Ovary (tissue), 7 donors: ENCODE measurements at regions not wholly inside any gene's neighbourhood (a gene's known extent, or its start where the extent isn't known, plus 50 kb on each side); places are given as distances from the start of the nearest gene placed in this dataset.

Experiments
- DNase-seq, 5 donors: peaks; one replicate each; pipeline ENCODE4 v3.0.0-alpha.2; 2019 to 2020
- H3K27ac ChIP-seq, 2 donors: fragments of 200-600 bp; one replicate each; pipeline versions ENCODE4 v1.5.1 to v1.8.0; 2019 to 2022
- H3K27me3 ChIP-seq: fragments of 200-600 bp; one replicate; pipeline ENCODE4 v1.8.0; 2022
- H3K36me3 ChIP-seq: fragments of 200-600 bp; sonication (generic); one replicate; pipeline ENCODE4 v1.5.1; 2019
- H3K4me1 ChIP-seq: one replicate; pipeline ENCODE4 v1.8.1; 2013; ENCODE audit warnings: mild to moderate bottlenecking, moderate library complexity; ENCODE audit not compliant: insufficient read depth
- H3K4me3 ChIP-seq: fragments of 200-600 bp; sonication (generic); one replicate; pipeline ENCODE4 v1.5.1; 2017
- H3K9me3 ChIP-seq, 2 donors: fragments of 200-600 bp in 1 of 2; sonication (generic) in 1 of 2; one replicate each; pipeline versions ENCODE4 v1.5.1 to v1.8.1; 2013 to 2019; ENCODE audit warnings: mild to moderate bottlenecking in 1 of 2, moderate library complexity in 1 of 2
- EP300 ChIP-seq: sonication (generic); formaldehyde crosslinking; IDR thresholded peaks from one replicate; pipeline ENCODE4 v1.6.1; 2017; ENCODE audit warnings: antibody characterized with exemption
- POLR2A ChIP-seq: fragments of 450-650 bp; IDR thresholded peaks from one replicate; pipeline ENCODE4 v1.6.1; 2017; ENCODE audit warnings: antibody characterized with exemption, mild to moderate bottlenecking, moderate library complexity
- WGBS, 3 donors: extraction: QIAGEN DNeasy Blood & Tissue Kit in 1 of 3; methylation state at CpG; one replicate each; pipeline versions ENCODE4 v1.1.5 to v1.1.7; 2013 to 2017; 5-methylcytosine and 5-hydroxymethylcytosine counted together
- intact Hi-C, 4 donors: fragments of 100-400 bp; cut with DNase I; formaldehyde crosslinking; loops; one replicate each; pipeline versions ENCODE4 v1.11.0 to v1.15.1; 2022 to 2023
- TF ChIP-seq, protein P1 (sequence below), 3 donors: fragments of 450-650 bp in 2 of 3; fragments of 200-600 bp in 1 of 3; IDR thresholded peaks; one replicate each; pipeline versions ENCODE4 v1.5.1 to v1.8.0; 2016 to 2022; ENCODE audit warnings: antibody characterized with exemption in 3 of 3, mild to moderate bottlenecking in 1 of 3
- donor health status: DM: no; HTN: no; CAD: no; lungs with moderate emphysema.
- donor health status: DM: no; HTN: no; CAD: no.
- donor health status: Bipolar disorder and iron deficiency.
- donor health status: DM: no; HTN: no; CAD: no.
- donor health status: DM: yes; HTN: yes; CAD: no.

- H3K9me3 ChIP-seq = no peaks in the 10 kb centered on the region
- H3K27ac ChIP-seq = no peak overlapping the region
- no peak overlapping the region for H3K4me3 ChIP-seq
- 87 to 94% (median 91%) methylated on average over 10 to 11 of the region's 11 CpGs for WGBS, 3 donors
- no peak for TF ChIP-seq EP300
- TF ChIP-seq, protein P1, sequence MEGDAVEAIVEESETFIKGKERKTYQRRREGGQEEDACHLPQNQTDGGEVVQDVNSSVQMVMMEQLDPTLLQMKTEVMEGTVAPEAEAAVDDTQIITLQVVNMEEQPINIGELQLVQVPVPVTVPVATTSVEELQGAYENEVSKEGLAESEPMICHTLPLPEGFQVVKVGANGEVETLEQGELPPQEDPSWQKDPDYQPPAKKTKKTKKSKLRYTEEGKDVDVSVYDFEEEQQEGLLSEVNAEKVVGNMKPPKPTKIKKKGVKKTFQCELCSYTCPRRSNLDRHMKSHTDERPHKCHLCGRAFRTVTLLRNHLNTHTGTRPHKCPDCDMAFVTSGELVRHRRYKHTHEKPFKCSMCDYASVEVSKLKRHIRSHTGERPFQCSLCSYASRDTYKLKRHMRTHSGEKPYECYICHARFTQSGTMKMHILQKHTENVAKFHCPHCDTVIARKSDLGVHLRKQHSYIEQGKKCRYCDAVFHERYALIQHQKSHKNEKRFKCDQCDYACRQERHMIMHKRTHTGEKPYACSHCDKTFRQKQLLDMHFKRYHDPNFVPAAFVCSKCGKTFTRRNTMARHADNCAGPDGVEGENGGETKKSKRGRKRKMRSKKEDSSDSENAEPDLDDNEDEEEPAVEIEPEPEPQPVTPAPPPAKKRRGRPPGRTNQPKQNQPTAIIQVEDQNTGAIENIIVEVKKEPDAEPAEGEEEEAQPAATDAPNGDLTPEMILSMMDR (IDR thresholded peaks at IDR 0.05) = no peak
- no peak for TF ChIP-seq POLR2A
- intact Hi-C loops = no loop called here
- no peaks in the 10 kb centered on the region for H3K27me3 ChIP-seq
- DNase-seq = no peak
- H3K4me1 ChIP-seq = no peaks in the 10 kb centered on the region
- H3K36me3 ChIP-seq = no peaks in the 10 kb centered on the region
Measured at GRCh38 chr12:42707312-42708226, 118.0 kb upstream of the PRICKLE1 start.

- Histone ChIP-seq H3K27me3 (no peaks in the 10 kb centered on the region), H3K4me1 (no peaks in the 10 kb centered on the region), H3K36me3 (no peaks in the 10 kb centered on the region), H3K9me3 (no peaks in the 10 kb centered on the region), H3K27ac (no peak overlapping the region), H3K4me3 (no peak overlapping the region)
- no peak for DNase-seq
- intact Hi-C loops = no loop called here
- TF ChIP-seq POLR2A = no peak
- TF ChIP-seq EP300 = no peak
- TF ChIP-seq, protein P1 (IDR thresholded peaks at IDR 0.05) = no peak
- WGBS, 3 donors = 35 to 58% (median 47%) methylated on average over 1 of the region's 1 CpG
Measured at GRCh38 chr12:42706321-42706720, 116.8 kb upstream of the PRICKLE1 start.

DNA sequence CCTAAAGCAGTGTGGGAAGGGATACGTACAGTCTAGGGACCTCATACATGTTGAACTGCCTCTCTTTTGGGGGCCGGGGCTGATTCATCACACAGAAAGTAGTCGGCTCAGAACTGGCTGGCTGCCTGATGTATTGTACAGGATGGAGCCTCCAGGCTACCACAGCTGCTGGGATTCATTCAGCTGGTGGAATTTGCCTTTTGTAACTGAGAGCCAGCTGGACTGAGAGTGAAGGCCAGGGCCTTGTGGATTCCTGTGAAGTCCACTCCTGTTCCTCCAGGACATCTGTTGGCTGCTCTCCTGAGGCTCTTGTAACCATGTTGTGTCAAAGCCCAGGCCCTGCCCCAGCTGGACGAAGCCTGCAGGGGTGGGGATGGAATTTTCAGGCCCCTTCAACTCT is 116.3 kb upstream of the PRICKLE1 start:
- peak; percentile 73 to 90 (median 79) for DNase-seq
- H3K9me3 ChIP-seq = no peaks in the 10 kb centered on the region
- H3K4me3 ChIP-seq = no peak overlapping the region
- intact Hi-C loops = no loop called here
- no peaks in the 10 kb centered on the region for H3K27me3 ChIP-seq
- H3K36me3 ChIP-seq = no peaks in the 10 kb centered on the region
- H3K4me1 ChIP-seq = no peaks in the 10 kb centered on the region
- no peak overlapping the region for H3K27ac ChIP-seq
- TF ChIP-seq POLR2A = no peak
- TF ChIP-seq, protein P1 (IDR thresholded peaks at IDR 0.05) = no peak
- no peak for TF ChIP-seq EP300
- WGBS, 3 donors = 5 to 8% (median 5%) methylated on average over 4 of the region's 4 CpGs

DNA sequence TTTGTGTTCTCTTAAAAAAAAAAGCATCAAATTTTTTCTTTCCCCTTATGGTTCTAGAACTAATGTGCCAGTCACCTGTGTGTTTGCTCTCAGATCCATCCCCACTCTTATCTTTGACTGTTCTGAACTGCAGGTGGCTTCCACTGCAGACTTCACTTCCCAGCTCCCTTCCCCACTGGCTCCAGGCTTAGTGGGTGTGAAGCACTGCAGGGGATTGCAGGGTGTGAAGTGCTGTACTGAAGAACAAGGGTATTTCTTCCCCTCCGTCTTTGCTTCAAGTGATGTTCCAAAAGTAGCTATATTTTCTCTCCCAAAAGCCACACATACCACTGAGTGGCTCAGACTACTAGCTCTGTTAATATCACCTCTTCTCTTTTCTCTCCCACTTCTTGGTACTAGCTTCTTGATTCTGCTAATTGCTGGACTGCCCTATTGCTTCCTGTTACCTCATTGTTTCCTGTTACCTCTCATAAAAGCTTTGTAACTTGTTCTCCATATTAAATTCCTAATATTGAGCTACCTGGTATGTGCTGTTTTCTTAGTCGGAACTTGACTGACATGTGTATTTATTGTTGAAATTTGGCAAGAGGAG is 115.4 kb upstream of the PRICKLE1 start:
- H3K27ac ChIP-seq = no peak overlapping the region
- no peaks in the 10 kb centered on the region for H3K27me3 ChIP-seq
- no peak for TF ChIP-seq EP300
- TF ChIP-seq POLR2A = no peak
- TF ChIP-seq, protein P1 (IDR thresholded peaks at IDR 0.05) = no peak
- no peak for DNase-seq
- intact Hi-C loops = no loop called here
- no peaks in the 10 kb centered on the region for H3K4me1 ChIP-seq
- H3K4me3 ChIP-seq = no peak overlapping the region
- H3K9me3 ChIP-seq = no peaks in the 10 kb centered on the region
- WGBS, 3 donors = 41 to 92% (median 82%) methylated on average over 2 of the region's 2 CpGs
- no peaks in the 10 kb centered on the region for H3K36me3 ChIP-seq
